ENCODE measurements at regions not wholly inside any gene's neighbourhood (a gene's known extent, or its start where the extent isn't known, plus 50 kb on each side); places are given as distances from the start of the nearest gene placed in this dataset.

DNA sequence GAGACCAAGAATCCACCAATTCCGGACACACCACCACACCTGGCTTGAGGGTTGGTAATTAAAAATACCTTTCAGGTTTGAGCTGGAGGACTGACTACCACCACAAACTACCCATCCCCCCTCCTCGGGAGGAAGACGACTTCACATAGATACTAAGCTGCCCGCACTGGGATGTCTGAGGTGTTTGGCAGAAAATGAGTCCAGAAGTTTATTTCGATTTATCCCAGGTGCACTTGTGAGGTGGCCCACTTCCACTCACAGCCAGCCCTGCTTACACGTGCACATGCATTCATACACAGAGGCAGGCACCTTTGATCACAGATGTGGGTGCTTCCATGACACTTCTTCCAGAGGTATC lies 187.1 kb downstream of the ID4 start:
- DNase-seq (ENCODE audit: low read depth in 2 of 2) = no peak

- DNase-seq (ENCODE audit: low read depth in 2 of 2) = no peak
Observed at GRCh38 chr6:20024978-20025377, 187.3 kb downstream of the MBOAT1 start.

GRCh38 chr6:20025681-20026080 lies 186.6 kb downstream of the MBOAT1 start:
- no peak for DNase-seq (ENCODE audit: low read depth in 2 of 2)

DNA sequence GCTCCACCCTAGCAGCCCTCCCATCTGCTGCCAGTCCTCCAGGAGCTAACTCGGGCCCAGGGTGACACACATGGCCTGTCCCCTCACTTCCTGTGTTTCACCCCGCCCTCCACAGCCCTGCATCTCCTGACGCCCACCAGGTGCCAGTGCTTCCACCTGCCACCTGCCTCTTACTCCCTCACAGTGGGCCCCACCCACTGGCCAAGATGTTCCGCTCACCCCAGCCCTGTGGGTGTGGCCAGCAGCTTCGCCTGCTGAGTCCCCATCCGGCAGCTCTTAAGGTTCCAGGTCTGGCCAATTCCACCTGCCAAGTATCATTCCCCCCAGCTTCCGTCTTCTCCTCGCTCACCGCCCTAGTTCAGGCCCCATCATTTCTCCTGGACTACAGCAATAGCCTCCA lies 184.1 kb downstream of the MBOAT1 start:
- no peak for DNase-seq (ENCODE audit: low read depth in 2 of 2)

DNA sequence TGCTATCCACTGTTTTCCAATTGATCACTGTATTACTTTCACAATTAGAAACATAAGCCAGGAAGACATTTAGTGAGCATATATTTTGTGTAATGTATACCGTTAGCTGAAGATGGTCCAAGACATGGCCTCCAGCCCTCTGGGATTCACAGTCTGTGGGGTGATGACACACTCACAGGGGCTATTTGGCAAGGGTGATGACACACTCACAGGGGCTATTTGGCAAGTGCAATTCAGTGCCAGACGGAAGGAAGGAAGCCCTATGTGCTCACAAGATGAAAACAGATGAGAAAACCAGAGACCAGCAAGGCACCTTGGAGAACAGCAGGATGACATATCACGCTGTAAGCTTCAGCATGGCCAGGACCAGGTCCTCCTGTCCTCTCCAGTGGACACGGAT lies 183.7 kb downstream of the MBOAT1 start:
- no peak for DNase-seq (ENCODE audit: low read depth in 2 of 2)

- DNase-seq (ENCODE audit: low read depth in 2 of 2) = no peak
Observed at GRCh38 chr6:20029979-20030378, 182.3 kb downstream of the MBOAT1 start.

DNA sequence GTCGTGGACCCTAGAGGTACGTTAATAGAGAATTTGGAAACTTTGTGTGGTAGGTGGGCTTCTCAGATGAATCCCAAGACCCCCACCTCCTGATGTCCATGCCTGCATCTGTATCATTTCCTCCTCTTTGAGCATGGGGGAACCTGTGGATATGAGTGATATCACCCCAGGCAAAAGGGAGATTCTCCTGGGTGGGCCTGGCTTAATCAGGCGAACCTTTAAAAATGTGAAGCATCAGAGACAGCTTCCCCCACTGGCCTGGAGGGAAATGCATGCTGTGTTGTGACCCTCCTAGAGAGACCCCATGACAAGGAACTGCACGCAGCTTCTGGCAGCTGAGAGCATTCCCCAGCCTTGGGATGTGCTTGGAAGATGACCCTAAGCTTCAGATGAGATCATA lies 180.9 kb downstream of the MBOAT1 start:
- no peak for DNase-seq (ENCODE audit: low read depth in 2 of 2)

GRCh38 chr6:20033697-20034407 lies 178.4 kb downstream of the MBOAT1 start:
- DNase-seq (ENCODE audit: low read depth in 2 of 2) = no peak

GRCh38 chr6:20034408-20034769 lies 177.9 kb downstream of the MBOAT1 start:
- no peak for DNase-seq (ENCODE audit: low read depth in 2 of 2)

DNA sequence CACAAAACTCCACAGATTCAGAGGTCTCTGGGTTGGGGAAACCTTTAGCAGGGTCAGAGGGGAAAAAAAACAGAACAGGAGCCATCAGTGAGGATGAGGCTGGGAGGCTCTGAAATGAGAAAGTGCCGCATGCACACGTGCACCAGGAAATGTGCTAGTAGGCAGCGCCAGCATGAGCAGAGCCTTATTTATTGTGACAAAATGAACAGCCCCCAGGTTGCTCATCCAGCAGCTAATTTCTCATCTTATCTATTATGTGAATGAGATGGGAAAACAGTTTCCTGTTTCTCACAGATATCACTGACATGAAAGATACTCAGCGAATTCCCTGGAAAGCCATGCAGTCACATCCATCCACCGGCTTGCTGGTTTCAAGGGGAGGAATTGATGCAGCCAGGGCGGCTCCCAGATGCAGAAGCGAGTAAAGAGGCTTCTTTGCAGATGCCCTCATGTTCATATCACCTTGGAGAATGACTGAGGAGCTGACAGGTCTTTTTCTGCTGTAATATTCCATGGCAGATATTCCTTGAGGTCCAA lies 176.1 kb downstream of the MBOAT1 start:
- DNase-seq (ENCODE audit: low read depth in 2 of 2) = no peak

GRCh38 chr6:20038410-20039204 lies 173.7 kb downstream of the MBOAT1 start:
- no peak for DNase-seq (ENCODE audit: low read depth in 2 of 2)

GRCh38 chr6:20044883-20045282 lies 167.4 kb downstream of the MBOAT1 start:
- DNase-seq (ENCODE audit: low read depth in 2 of 2) = no peak
